ENCODE measurements at regions not wholly inside any gene's neighbourhood (a gene's known extent, or its start where the extent isn't known, plus 50 kb on each side); places are given as distances from the start of the nearest gene placed in this dataset.

DNA sequence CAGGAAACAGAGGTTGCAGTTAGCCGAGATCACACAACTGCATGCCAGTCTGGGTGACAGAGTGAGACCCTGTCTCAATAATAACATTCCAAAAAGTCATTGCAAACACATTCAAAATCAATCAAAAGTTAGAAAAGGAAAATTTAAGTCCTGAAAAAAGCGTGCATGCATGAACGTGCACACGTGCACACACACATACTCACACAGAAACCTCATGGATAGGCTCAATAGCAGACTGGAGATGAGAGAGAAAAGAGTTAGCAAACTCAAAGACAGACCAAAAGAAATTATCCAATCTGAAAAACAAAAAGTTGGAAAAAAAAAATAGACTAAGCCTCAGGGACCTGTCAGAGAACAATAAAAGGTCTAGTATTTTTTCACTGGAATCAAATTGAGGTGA, 1005.6 kb downstream of the TBC1D22A start:
- TF ChIP-seq POLR2A (IDR thresholded peaks at IDR 0.05; ENCODE audit: extremely low read depth, insufficient read length) (no peak), MYC (IDR thresholded peaks at IDR 0.05; ENCODE audit: low read depth, low read length) (no peak)
- TF ChIP-seq, protein P1, sequence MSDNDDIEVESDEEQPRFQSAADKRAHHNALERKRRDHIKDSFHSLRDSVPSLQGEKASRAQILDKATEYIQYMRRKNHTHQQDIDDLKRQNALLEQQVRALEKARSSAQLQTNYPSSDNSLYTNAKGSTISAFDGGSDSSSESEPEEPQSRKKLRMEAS (IDR thresholded peaks at IDR 0.05; ENCODE audit: low read depth, low read length), result no peak
- TF ChIP-seq, protein P2, sequence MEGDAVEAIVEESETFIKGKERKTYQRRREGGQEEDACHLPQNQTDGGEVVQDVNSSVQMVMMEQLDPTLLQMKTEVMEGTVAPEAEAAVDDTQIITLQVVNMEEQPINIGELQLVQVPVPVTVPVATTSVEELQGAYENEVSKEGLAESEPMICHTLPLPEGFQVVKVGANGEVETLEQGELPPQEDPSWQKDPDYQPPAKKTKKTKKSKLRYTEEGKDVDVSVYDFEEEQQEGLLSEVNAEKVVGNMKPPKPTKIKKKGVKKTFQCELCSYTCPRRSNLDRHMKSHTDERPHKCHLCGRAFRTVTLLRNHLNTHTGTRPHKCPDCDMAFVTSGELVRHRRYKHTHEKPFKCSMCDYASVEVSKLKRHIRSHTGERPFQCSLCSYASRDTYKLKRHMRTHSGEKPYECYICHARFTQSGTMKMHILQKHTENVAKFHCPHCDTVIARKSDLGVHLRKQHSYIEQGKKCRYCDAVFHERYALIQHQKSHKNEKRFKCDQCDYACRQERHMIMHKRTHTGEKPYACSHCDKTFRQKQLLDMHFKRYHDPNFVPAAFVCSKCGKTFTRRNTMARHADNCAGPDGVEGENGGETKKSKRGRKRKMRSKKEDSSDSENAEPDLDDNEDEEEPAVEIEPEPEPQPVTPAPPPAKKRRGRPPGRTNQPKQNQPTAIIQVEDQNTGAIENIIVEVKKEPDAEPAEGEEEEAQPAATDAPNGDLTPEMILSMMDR (IDR thresholded peaks at IDR 0.05; ENCODE audit: low read depth, low read length), result no peak
- DNase-seq (ENCODE audit: low read depth), result no peak
- H3K4me3 ChIP-seq (ENCODE audit: low read depth, low read length), result no peak overlapping the region

DNA sequence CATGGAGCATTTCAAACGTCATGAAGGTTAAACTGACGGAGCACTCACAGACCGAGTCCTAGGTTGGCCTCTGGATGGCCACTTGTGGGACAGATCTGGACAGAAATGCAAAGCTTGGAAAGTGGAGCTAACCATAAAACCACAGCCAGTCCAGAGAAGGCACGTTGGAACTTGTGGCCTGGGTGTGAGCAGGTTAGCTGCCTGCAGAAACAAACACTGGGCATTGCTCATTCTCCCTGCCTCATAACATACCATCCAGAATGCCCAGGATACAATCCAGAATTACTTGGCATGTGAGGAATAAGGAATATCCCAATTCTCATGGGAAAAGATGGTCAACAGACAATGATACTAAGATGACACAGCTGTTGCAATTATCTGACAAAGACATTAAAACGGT, 1005.0 kb downstream of the TBC1D22A start:
- H3K4me3 ChIP-seq (ENCODE audit: low read depth, low read length), result no peak overlapping the region
- TF ChIP-seq, protein P1 (IDR thresholded peaks at IDR 0.05; ENCODE audit: low read depth, low read length), result no peak
- TF ChIP-seq MYC (IDR thresholded peaks at IDR 0.05; ENCODE audit: low read depth, low read length), result no peak
- TF ChIP-seq POLR2A (IDR thresholded peaks at IDR 0.05; ENCODE audit: extremely low read depth, insufficient read length), result no peak
- TF ChIP-seq, protein P2 (IDR thresholded peaks at IDR 0.05; ENCODE audit: low read depth, low read length), result no peak
- DNase-seq (ENCODE audit: low read depth), result no peak

DNA sequence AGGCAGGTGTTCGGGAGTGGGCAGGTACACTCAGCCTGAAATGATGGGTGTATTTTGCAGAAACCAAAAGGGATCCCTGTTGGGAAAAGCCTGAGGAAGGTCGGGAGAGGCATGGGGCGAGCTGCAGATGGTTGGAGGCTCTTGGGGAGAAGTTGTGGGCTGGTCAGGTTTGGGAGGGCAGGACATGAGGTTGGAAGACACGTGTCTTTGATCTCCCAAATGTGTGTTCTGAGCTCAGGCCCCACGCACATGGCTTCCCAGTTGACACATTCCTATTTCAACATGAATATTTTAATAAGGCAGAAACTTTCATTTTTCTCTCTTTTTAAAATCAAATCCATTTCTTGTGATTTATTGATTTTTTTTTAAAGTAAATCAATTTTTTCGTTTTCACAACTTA, 1003.3 kb downstream of the TBC1D22A start:
- DNase-seq (ENCODE audit: low read depth), result no peak
- no peak overlapping the region for H3K4me3 ChIP-seq (ENCODE audit: low read depth, low read length)
- TF ChIP-seq, protein P2 (IDR thresholded peaks at IDR 0.05; ENCODE audit: low read depth, low read length), result no peak

DNA sequence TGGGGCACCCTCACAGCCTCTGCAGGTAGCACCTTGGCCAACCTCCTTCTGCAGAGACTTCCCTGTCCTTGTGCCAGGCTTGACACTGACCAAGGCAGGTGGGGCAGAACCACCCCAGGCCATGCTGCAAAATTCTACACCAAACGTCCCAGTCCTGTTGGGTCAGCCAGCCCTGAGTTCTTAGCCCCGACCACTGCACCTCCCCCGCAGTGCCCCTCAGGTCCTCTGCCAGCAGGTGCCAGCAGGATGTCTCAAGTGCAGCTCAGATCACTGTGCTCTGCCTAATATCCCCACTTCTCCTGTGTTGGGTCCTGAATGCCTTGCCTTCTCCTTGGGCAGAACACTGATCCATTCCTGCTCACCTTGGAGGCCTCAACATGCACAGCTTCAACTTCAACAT, 999.7 kb downstream of the TBC1D22A start:
- DNase-seq (ENCODE audit: low read depth), result no peak
- H3K4me3 ChIP-seq (ENCODE audit: low read depth, low read length), result no peak overlapping the region
- TF ChIP-seq POLR2A (IDR thresholded peaks at IDR 0.05; ENCODE audit: extremely low read depth, insufficient read length), result no peak
- TF ChIP-seq, protein P2 (IDR thresholded peaks at IDR 0.05; ENCODE audit: low read depth, low read length), result no peak
- TF ChIP-seq, protein P1 (IDR thresholded peaks at IDR 0.05; ENCODE audit: low read depth, low read length), result no peak
- no peak for TF ChIP-seq MYC (IDR thresholded peaks at IDR 0.05; ENCODE audit: low read depth, low read length)

DNA sequence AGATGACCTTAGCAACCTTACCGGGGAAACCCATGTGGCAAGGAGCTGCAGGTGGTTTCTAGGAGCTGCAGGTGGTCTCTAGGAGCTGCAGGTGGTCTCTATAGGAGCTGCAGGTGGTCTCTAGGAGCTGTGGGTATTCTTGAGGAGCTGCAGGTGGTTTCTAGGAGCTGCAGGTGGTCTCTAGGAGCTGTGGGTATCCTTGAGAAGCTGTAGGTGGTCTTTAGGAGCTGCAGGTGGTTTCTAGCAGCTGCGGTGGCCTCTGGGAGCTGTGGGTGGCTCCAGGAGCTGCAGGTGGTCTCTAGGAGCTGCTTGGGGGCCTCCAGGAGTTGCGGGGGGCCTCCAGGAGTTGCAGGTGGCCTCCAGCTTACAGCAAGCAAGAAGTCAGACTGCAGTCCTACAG, 997.5 kb downstream of the TBC1D22A start:
- no peak overlapping the region for H3K4me3 ChIP-seq (ENCODE audit: low read depth, low read length)
- TF ChIP-seq MYC (IDR thresholded peaks at IDR 0.05; ENCODE audit: low read depth, low read length) (no peak), POLR2A (IDR thresholded peaks at IDR 0.05; ENCODE audit: extremely low read depth, insufficient read length) (no peak)
- TF ChIP-seq, protein P2 (IDR thresholded peaks at IDR 0.05; ENCODE audit: low read depth, low read length), result no peak
- TF ChIP-seq, protein P1 (IDR thresholded peaks at IDR 0.05; ENCODE audit: low read depth, low read length), result no peak
- no peak for DNase-seq (ENCODE audit: low read depth)

DNA sequence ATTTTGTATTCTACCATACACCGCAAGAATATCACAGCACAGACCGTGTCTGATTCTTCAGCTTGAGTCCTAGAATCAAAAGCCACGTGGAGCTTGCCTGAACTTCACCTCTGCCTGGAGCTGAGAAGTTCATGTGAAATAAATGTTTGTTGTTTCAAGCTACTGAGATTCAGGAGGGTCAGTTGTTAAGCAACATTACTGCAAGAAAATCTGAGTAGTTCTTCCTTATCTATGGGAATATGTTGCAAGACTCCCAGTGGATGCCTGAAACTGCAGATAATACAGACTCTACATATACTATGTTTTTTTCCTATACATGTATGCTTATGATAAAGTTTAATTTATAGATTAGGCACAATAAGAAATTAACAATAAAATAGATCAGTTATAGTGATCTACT, 995.3 kb downstream of the TBC1D22A start:
- no peak overlapping the region for H3K4me3 ChIP-seq (ENCODE audit: low read depth, low read length)
- TF ChIP-seq, protein P1 (IDR thresholded peaks at IDR 0.05; ENCODE audit: low read depth, low read length), result no peak
- TF ChIP-seq POLR2A (IDR thresholded peaks at IDR 0.05; ENCODE audit: extremely low read depth, insufficient read length), result no peak
- TF ChIP-seq, protein P2 (IDR thresholded peaks at IDR 0.05; ENCODE audit: low read depth, low read length), result no peak
- TF ChIP-seq MYC (IDR thresholded peaks at IDR 0.05; ENCODE audit: low read depth, low read length), result no peak
- no peak for DNase-seq (ENCODE audit: low read depth)

Data from NB4 (cell line).